SK-N-SH (cell line): ENCODE measurements at regions not wholly inside any gene's neighbourhood (a gene's known extent, or its start where the extent isn't known, plus 50 kb on each side); places are given as distances from the start of the nearest gene placed in this dataset.
A peak's percentile ranks its signal among the peaks of the same experiment; 100 is the strongest.

Experiments
- CTCF ChIA-PET: fragments of 300-600, 350-600 bp; formaldehyde crosslinking; extraction: SDS; loops from one replicate; lab custom pipeline; 2021; lab: Yijun Ruan, JAX
- POLR2A ChIA-PET: fragments of 350-600 bp; sonication (Branson Sonifier 250); formaldehyde crosslinking; extraction: SDS; loops from one replicate; lab custom pipeline; 2020; ENCODE audit warnings: antibody characterized with exemption, inconsistent platforms; lab: Yijun Ruan, JAX
- DNase-seq: peaks from one replicate; pipeline ENCODE4 v3.0.0; 2012
- H2AFZ ChIP-seq: fragments of 200-600 bp; sonication (generic); 2 replicates; pipeline ENCODE4 v1.8.1; 2016; ENCODE audit warnings: antibody characterized with exemption, mild to moderate bottlenecking, low read depth
- H3F3A ChIP-seq: fragments of 200-600 bp; sonication (generic); replicated peaks from 2 replicates; pipeline ENCODE3; 2016; ENCODE audit warnings: antibody characterized with exemption, mild to moderate bottlenecking; ENCODE audit not compliant: insufficient read depth
- H3K27ac ChIP-seq, 2 experiments: fragments of 200-500 bp in 1 of 2; fragments of 200-600 bp in 1 of 2; sonication (Bioruptor generic) in 1 of 2; sonication (generic), shearing (Covaris generic) in 1 of 2; 2 replicates each; pipeline versions ENCODE4 v1.5.1 to v1.6.1; 2014 to 2016; ENCODE audit warnings: low read depth in 2 of 2, inconsistent platforms in 1 of 2, low read length in 1 of 2, mild to moderate bottlenecking in 1 of 2, mixed read lengths in 1 of 2
- H3K27me3 ChIP-seq: fragments of 200-600 bp; sonication (generic), shearing (Covaris generic); 2 replicates; pipeline ENCODE4 v1.6.1; 2016; ENCODE audit warnings: mixed run types; ENCODE audit not compliant: insufficient read depth
- H3K36me3 ChIP-seq, 2 experiments: fragments of 200-500 bp in 1 of 2; fragments of 200-600 bp in 1 of 2; sonication (Bioruptor generic) in 1 of 2; sonication (generic) in 1 of 2; replicated peaks in 1 of 2; 2 replicates each; pipeline versions ENCODE3 to v1.5.1; 2014 to 2016; ENCODE audit warnings: low read length in 1 of 2, mild to moderate bottlenecking in 1 of 2; ENCODE audit not compliant: insufficient read depth in 2 of 2, control insufficient read depth in 1 of 2
- H3K4me1 ChIP-seq, 2 experiments: fragments of 200-500 bp in 1 of 2; fragments of 200-600 bp in 1 of 2; sonication (Bioruptor generic) in 1 of 2; sonication (generic), shearing (Covaris generic) in 1 of 2; 2 replicates each; pipeline versions ENCODE4 v1.5.1 to v1.6.1; 2014 to 2016; ENCODE audit warnings: low read depth in 1 of 2, low read length in 1 of 2, mixed run types in 1 of 2; ENCODE audit not compliant: insufficient read depth in 2 of 2, control insufficient read depth in 1 of 2
- H3K4me2 ChIP-seq: fragments of 200-600 bp; sonication (generic), shearing (Covaris generic); 2 replicates; pipeline ENCODE4 v1.6.1; 2017; ENCODE audit warnings: mixed run types
- H3K4me3 ChIP-seq, 2 experiments: fragments of 200-500 bp in 1 of 2; fragments of 200-600 bp in 1 of 2; sonication (Bioruptor generic) in 1 of 2; sonication (generic), shearing (Covaris generic) in 1 of 2; 2 replicates each; pipeline versions ENCODE4 v1.5.1 to v1.8.1; 2014 to 2016; ENCODE audit warnings: low read depth in 2 of 2, inconsistent platforms in 1 of 2, low read length in 1 of 2, mild to moderate bottlenecking in 1 of 2, mixed read lengths in 1 of 2, moderate library complexity in 1 of 2
- H3K79me2 ChIP-seq: fragments of 200-600 bp; sonication (generic); 2 replicates; pipeline ENCODE4 v1.8.1; 2017; ENCODE audit warnings: mild to moderate bottlenecking; ENCODE audit not compliant: insufficient read depth
- H3K9ac ChIP-seq: fragments of 200-600 bp; sonication (generic); 2 replicates; pipeline ENCODE4 v1.6.1; 2017; ENCODE audit warnings: mixed run types
- H3K9me2 ChIP-seq: fragments of 200-600 bp; sonication (generic); 2 replicates; pipeline ENCODE4 v1.6.1; 2017; ENCODE audit warnings: mixed run types
- H3K9me3 ChIP-seq: fragments of 200-600 bp; sonication (generic); 2 replicates; pipeline ENCODE4 v1.6.1; 2017; ENCODE audit warnings: mixed run types, mild to moderate bottlenecking, moderate library complexity
- H4K20me1 ChIP-seq: fragments of 200-600 bp; sonication (generic); 2 replicates; pipeline ENCODE4 v1.6.1; 2017; ENCODE audit warnings: mild to moderate bottlenecking, mixed run types; ENCODE audit not compliant: insufficient read depth
- CHD2 ChIP-seq: fragments of 150-350 bp; IDR thresholded peaks from 2 replicates; pipeline ENCODE4 v1.6.1; 2018; ENCODE audit warnings: low read length; ENCODE audit not compliant: partially characterized antibody
- EP300 ChIP-seq, 2 experiments: IDR thresholded peaks; 2 replicates each; pipeline versions ENCODE4 v1.4.0 to v1.6.1; 2012; ENCODE audit warnings: borderline replicate concordance in 1 of 2, low read depth in 1 of 2, low read length in 1 of 2
- FOXJ3 ChIP-seq: sonication (generic); formaldehyde crosslinking; IDR thresholded peaks from 2 replicates; pipeline ENCODE4 v1.5.1; 2020; ENCODE audit warnings: mild to moderate bottlenecking, missing genetic modification reagents
- GATA2 ChIP-seq: sonication (generic); formaldehyde crosslinking; IDR thresholded peaks from 2 replicates; pipeline ENCODE4 v1.5.0; 2020; ENCODE audit warnings: mild to moderate bottlenecking, missing genetic modification reagents
- JUND ChIP-seq: IDR thresholded peaks from 2 replicates; pipeline ENCODE4 v1.4.0; 2012
- MXI1 ChIP-seq: IDR thresholded peaks from 2 replicates; pipeline ENCODE4 v1.6.1; 2012; ENCODE audit warnings: mild to moderate bottlenecking, low read depth, low read length, improper control_type of control experiment
- TCF12 ChIP-seq: IDR thresholded peaks from 2 replicates; pipeline ENCODE4 v1.4.0; 2012
- YY1 ChIP-seq: IDR thresholded peaks from 2 replicates; pipeline ENCODE4 v1.4.0; 2012; ENCODE audit warnings: low read depth, mild to moderate bottlenecking
- WGBS: methylation state at CpG from one replicate; pipeline ENCODE4 v1.1.6; 2017; ENCODE audit warnings: low lambda C conversion rate; 5-methylcytosine and 5-hydroxymethylcytosine counted together
- TF ChIP-seq, protein P1 (sequence below): fragments of 150-350 bp; IDR thresholded peaks from 2 replicates; pipeline ENCODE4 v1.6.1; 2016; ENCODE audit warnings: mild to moderate bottlenecking, low read depth, low read length
- TF ChIP-seq, protein P2 (sequence below): IDR thresholded peaks from 2 replicates; pipeline ENCODE4 v1.4.0; 2012; ENCODE audit warnings: low read depth, borderline replicate concordance

DNA sequence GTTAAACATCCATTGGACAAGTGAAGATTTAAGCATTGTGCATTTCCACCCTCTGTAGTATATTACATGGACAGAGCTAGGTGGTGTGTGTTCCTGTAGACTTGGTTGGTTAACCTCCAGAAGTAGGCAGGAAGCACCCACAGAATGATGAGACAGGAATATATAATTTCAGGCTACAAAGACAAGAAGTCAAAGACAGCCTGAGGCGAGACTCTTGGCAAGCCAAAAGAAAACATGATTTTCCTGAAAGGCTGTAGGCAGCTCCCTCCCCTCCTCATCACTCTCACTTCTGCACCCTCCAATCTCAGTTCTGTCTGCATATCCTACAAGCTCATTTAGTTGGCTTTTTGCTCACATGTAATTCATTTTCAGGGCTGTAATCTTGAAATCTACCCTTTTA lies 110.0 kb upstream of the SLC35B3 start:
- Histone ChIP-seq H3K4me1 (peaks cover 0 to 4% of the 10 kb centered on the region in 2 experiments; a peak in 2 of 4 replicates), H3K9ac (no peak overlapping the region), H3K36me3 (no peaks in the 10 kb centered on the region), H2AFZ (no peak overlapping the region), H3K9me3 (no peaks in the 10 kb centered on the region), H3K4me3 (no peak overlapping the region), H3K9me2 (0 out of 2 replicates have a peak, but pooled peaks cover 2% of the 10 kb centered on the region), H3K4me2 (no peak overlapping the region), H3K79me2 (no peaks in the 10 kb centered on the region), H3F3A (no peaks in the 10 kb centered on the region), H4K20me1 (no peaks in the 10 kb centered on the region), H3K27me3 (no peaks in the 10 kb centered on the region), H3K27ac (no peak overlapping the region)
- POLR2A ChIA-PET, result no interaction called here
- DNase-seq, result peak; percentile 6
- WGBS, result 25% methylated on average over 1 of the region's 1 CpG
- TF ChIP-seq, protein P1, sequence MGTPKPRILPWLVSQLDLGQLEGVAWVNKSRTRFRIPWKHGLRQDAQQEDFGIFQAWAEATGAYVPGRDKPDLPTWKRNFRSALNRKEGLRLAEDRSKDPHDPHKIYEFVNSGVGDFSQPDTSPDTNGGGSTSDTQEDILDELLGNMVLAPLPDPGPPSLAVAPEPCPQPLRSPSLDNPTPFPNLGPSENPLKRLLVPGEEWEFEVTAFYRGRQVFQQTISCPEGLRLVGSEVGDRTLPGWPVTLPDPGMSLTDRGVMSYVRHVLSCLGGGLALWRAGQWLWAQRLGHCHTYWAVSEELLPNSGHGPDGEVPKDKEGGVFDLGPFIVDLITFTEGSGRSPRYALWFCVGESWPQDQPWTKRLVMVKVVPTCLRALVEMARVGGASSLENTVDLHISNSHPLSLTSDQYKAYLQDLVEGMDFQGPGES, result no peak
- peak; percentile 35; the same call in 1 of the 2 replicates for TF ChIP-seq GATA2 (CRISPR knock-in tag)
- CTCF ChIA-PET, result no interaction called here

DNA sequence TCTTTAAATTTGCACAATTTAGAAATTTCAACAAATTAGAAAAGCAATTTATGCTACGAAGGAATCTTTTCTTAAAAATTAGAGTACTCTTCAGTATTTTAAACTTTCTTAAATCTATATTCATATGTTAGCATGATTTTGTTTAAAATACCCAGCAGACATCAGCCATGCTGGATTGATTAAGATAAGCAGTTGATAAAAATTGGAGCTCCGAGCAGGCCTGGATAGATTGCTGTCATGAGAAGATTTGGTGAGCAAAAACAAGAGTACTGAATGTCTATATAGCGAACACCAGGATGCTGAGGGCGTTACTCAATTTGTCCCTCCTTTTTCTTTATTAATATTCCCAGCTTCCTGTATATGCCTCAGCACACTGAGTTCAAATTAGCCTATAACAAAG lies 108.4 kb upstream of the SLC35B3 start:
- no peaks in the 10 kb centered on the region for H3K9me3 ChIP-seq
- no peak overlapping the region; a peak in 1 of 4 replicates for H3K27ac ChIP-seq
- no peak overlapping the region for H3K4me3 ChIP-seq
- peak; percentile 27 for DNase-seq
- no peak overlapping the region for H3K9ac ChIP-seq
- H2AFZ ChIP-seq, result no peak overlapping the region
- H3K4me1 ChIP-seq, result peaks cover 0 to 4% of the 10 kb centered on the region in 2 experiments; a peak in 2 of 4 replicates
- 8% methylated on average over 4 of the region's 4 CpGs for WGBS
- H3K27me3 ChIP-seq, result no peaks in the 10 kb centered on the region
- CTCF ChIA-PET, result no interaction called here
- TF ChIP-seq YY1, result no peak
- TF ChIP-seq EP300 (IDR thresholded peaks at IDR 0.05; ENCODE audit: borderline replicate concordance in 1 of 2, low read depth in 1 of 2, low read length in 1 of 2), result peak in 1 of 2 experiments; percentile 47; a peak in 1 of 4 replicates
- TF ChIP-seq, protein P2, sequence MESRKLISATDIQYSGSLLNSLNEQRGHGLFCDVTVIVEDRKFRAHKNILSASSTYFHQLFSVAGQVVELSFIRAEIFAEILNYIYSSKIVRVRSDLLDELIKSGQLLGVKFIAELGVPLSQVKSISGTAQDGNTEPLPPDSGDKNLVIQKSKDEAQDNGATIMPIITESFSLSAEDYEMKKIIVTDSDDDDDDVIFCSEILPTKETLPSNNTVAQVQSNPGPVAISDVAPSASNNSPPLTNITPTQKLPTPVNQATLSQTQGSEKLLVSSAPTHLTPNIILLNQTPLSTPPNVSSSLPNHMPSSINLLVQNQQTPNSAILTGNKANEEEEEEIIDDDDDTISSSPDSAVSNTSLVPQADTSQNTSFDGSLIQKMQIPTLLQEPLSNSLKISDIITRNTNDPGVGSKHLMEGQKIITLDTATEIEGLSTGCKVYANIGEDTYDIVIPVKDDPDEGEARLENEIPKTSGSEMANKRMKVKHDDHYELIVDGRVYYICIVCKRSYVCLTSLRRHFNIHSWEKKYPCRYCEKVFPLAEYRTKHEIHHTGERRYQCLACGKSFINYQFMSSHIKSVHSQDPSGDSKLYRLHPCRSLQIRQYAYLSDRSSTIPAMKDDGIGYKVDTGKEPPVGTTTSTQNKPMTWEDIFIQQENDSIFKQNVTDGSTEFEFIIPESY, result no peak
- no peak for TF ChIP-seq CHD2
- peak; percentile 37; the same call in 1 of the 2 replicates for TF ChIP-seq MXI1
- peak; percentile 68 for TF ChIP-seq GATA2 (CRISPR knock-in tag)
- TF ChIP-seq TCF12, result no peak
- TF ChIP-seq JUND, result no peak
- no peak for TF ChIP-seq FOXJ3 (CRISPR knock-in tag)
- no peaks in the 10 kb centered on the region for H3F3A ChIP-seq
- no peak overlapping the region for H3K4me2 ChIP-seq
- H3K36me3 ChIP-seq, result no peaks in the 10 kb centered on the region
- no peaks in the 10 kb centered on the region for H4K20me1 ChIP-seq
- no peaks in the 10 kb centered on the region for H3K79me2 ChIP-seq
- H3K9me2 ChIP-seq, result 0 out of 2 replicates have a peak, but pooled peaks cover 2% of the 10 kb centered on the region
- POLR2A ChIA-PET, result no interaction called here
